ENCODE measurements at regions not wholly inside any gene's neighbourhood (a gene's known extent, or its start where the extent isn't known, plus 50 kb on each side); places are given as distances from the start of the nearest gene placed in this dataset.

GRCh38 chr11:31947051-31947450 is 135.9 kb upstream of the PAX6 start:
- no peak for TF ChIP-seq PPARA (CRISPR knock-in tag; IDR thresholded peaks at IDR 0.05; ENCODE audit: borderline replicate concordance)
- TF ChIP-seq PATZ1 (CRISPR knock-in tag; IDR thresholded peaks at IDR 0.05; ENCODE audit: borderline replicate concordance) = no peak
- TF ChIP-seq SNAI2 (CRISPR knock-in tag; IDR thresholded peaks at IDR 0.05) = no peak
- no peak for TF ChIP-seq ZFP30 (CRISPR knock-in tag; IDR thresholded peaks at IDR 0.05)
- no peak for TF ChIP-seq CREB5 (CRISPR knock-in tag; IDR thresholded peaks at IDR 0.05; ENCODE audit: low read depth)
- TF ChIP-seq POU6F1 (CRISPR knock-in tag; IDR thresholded peaks at IDR 0.05; ENCODE audit: borderline replicate concordance, low read depth) = no peak
